GM21723 (cell line): ENCODE measurements at regions not wholly inside any gene's neighbourhood (a gene's known extent, or its start where the extent isn't known, plus 50 kb on each side); places are given as distances from the start of the nearest gene placed in this dataset.
"Not testable (repeated sequence)": the region's sequence is repeated elsewhere in the genome, so short reads cannot be mapped to it uniquely, and the experiment has no call there.

Experiments used
- ATAC-seq: cut with Tn5 transposase; IDR thresholded peaks from one replicate; pipeline ENCODE4 v1.9.1; 2021; ENCODE audit warnings: mild to moderate bottlenecking, moderate library complexity; ENCODE audit not compliant: unreplicated experiment

DNA sequence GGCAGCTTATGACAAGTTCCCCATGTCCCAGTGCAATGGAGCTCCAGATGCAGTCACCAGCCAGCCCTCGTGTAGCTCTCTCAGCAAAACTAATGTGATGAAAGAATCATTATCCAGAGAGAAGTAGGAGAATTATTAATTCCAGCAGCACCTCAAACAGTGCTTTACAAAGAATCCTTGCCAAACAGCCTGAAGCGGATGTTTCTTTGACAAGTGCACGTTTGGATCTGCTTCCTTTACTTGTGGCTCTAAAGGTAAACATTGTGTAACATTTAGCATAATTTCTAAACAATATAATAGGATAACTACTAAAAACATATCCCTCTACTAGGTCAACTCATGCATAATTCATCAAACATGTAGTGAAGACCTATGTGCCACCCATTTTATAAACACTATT is 197.0 kb downstream of the FAM181B start:
- no peak for ATAC-seq

DNA sequence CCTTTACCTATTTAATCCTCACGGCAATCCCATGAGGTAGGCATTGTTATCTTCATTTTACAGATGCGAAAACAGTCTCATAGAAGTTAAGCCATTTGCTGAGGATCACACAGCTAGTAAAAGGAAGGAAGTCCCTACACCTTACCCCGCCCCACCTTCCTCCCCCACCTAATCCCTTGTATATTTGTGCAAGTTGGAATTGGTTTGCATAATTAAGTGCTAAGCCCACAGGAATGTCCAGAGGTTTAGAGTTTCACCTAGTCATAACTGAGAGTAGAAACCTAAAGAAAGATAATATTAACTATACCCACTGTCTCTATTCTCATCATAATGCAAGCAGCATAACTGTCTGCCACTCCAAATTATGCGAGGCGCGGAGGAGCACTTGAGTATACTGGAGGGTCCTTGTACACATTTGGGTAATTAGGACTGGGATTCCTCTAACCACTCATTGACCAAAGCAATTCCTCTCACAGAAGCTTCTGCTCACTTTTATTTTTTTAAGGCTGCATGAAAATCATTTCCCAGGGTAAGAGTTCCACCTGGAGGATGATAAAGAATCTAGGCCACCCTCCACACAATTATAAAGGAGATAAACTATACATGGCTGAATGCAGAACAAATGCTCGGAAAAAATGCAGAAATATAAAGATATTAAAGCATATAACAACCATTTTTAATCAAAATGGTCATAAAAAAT is 199.9 kb downstream of the FAM181B start:
- no peak for ATAC-seq

DNA sequence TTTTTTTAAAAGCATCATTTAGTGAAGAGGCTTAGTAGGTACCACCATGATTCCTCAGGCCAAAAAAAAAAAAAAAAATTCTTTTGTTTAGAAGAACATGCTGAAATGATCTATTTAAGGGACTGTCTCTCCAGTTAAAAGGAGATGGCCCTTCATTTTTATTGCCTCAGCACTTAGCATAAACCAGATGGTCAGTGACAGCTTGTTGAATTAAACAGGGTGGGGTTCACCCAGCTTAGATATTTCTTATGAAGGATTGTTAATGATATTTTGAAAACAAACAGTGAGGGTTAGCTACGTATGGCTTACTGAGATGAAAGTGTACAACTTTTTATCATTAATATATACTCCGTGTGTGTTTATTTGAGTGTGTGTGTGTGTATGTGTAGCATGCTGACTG is 203.7 kb downstream of the FAM181B start:
- ATAC-seq, result no peak

DNA sequence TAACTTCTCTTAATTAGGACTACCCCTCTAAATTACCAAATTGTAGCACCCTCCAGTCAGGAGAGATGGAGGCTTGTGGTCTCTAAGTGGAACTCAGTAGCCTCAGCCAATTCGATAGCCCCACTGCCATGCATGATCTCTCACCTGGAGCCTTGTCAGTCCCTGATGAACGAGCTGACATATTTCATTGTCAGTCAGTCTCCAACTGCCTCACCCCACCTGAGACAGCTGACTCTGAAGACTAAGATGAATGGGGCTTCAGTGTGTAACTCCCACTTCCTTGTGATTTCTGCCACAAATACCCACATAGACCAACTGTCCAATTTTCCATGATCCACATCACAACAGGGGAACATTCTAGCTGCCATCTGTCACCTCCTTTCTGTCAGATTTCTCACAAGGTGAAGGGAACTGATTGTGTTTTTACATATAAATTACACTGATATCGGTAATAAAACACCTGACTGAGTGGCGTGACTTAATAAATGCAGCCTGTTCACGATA is 206.5 kb downstream of the FAM181B start:
- no peak for ATAC-seq

DNA sequence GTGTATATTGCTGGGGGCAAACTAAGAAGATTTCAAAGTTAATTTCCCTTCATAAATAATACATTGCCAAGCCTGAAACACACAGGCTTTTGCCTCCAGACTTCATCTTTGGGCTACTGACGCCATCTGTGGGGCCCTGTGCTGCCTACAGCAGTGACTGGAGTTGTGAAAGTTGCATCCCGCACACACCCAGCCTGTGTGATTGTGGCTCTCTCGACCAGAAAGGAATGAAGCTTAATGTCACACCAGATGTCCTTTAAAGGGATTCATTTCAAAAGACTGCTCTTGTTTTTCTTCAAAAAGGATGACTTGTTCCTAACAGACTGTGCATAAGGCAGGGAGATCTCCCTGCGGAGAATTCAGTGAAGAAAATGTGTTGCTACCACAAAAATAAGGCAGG is 210.5 kb downstream of the FAM181B start:
- ATAC-seq, result no peak

DNA sequence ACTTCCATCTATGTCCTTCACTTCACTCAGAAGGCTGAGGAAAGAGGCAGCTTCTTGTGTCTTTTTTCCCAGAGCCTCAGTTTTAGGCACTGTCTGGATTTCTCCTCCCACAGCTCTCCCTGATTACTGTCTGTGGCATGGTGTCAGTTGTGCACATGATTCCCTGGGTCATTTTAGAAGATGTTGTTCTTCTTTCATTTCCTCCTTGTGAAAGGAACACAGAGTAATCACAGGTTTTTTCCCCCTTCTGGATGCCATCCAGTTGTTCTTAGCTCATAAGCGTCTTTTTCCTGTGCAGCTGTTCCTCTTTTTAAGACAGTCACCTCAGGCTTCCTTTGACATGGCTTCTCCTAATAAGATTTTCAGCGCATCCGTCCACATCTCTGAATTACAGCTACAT is 212.2 kb downstream of the FAM181B start:
- no peak for ATAC-seq

DNA sequence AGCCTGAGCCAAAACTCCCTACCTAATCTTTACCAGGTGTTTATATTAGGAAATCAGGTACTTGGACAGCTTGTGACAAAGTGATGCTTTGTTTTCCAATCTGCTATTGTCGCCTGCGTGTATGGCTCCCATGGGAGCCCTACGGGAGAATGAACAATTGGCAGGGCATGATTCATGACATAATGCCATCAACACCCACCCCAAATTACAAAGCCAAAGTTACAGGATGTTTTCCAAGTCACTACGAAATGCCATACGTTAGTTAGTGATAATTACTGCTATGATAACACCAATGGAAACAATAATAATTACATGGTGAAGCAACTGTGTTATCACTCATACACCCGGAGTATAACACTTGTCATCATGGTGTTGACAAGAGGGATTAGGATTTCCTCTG is 226.4 kb downstream of the FAM181B start:
- ATAC-seq, result no peak

DNA sequence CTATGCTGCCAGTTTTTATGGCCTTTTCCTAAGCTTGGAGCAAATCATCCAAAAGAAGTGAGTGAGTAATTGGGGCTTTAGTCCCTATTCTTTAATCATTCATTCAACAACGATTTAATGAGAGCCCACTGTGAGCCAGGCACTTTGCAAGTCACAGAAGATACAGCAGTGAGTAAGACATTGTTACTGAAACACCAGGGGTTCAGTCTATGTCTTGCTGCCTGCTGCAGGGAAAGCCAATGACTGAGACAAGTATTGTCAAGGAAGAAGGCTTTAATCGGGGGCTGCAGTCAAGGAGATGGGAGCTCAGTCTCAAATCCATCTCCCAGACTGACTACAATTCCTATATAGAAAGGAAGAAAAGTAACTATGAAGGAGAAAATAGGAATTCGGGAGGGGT is 228.3 kb downstream of the FAM181B start:
- no peak for ATAC-seq

DNA sequence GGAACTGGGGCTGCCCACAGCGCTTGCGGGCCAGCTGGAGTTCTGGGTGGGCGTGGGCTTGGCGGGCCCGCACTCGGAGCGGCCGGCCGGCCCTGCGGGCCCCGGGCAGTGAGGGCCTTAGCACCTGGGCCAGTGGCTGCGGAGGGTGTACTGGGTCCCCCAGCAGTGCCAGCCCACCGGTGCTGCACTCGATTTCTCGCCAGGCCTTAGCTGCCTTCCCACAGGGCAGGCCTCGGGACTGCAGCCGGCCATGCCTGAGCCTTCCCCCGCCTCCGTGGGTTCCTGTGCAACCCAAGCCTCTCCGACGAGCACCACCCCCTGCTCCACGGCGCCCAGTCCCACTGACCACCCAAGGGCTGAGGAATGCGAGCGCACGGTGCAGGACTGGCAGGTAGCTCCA is 232.5 kb downstream of the FAM181B start:
- ATAC-seq, result not testable (repeated sequence)

DNA sequence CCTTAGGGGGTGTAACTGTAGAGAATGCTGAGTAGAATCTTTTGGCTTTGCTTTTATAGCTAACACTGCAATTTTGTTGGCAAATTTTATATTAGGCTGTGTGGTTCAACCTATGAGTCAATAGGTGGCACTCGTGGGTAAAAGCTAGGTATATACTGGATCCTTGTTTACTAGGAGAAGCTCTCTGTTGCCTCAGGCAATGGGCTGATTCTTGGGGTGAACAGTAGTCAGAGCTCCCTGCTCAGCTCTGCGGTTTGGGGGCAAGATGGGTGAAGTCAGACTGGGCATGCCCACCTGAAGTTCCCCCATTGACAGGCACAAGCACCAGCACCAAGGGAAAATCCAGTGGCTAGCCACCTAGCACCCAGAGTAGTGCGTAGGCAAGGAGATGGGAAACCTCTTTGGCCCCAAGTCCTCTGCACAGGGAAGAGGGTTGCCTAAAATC is 238.7 kb downstream of the FAM181B start:
- ATAC-seq, result peak; percentile 73

DNA sequence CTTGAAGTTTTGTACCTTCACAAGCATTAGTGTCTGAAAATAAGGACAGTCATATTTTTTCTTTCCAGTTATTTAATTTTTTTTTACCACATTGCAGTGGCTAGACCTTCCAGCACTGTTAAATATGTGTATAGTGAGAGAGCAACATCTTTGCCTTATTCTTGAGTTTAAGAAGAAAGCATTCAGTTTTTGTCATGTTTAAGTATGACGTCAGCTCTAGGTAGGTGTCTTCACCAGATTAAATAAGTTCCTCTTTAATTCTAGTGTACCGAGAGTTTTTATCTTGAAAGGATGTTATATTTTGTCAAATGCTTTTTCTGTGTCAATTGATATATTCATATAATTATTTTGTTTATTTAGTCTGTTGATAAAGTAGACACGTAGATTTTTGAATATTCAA is 258.8 kb downstream of the FAM181B start:
- ATAC-seq, result no peak

DNA sequence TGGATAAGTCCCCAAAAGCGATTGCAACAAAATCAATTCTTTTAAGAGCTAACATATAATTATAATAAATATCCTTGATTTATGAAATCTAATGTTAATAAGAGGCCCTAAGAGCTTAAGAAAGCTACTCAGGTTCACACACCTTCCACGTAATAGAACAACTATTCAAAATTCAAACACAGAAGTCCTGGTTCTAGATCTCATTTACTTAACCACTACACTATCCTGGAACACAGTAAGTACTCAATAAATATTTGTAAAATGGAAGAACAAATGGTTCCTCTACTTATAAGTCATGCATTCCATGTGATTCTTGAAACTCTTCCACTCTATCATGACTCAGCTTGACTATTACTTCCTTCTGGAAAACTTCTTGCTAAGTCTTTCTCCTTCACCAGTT is 268.2 kb downstream of the FAM181B start:
- ATAC-seq, result no peak

DNA sequence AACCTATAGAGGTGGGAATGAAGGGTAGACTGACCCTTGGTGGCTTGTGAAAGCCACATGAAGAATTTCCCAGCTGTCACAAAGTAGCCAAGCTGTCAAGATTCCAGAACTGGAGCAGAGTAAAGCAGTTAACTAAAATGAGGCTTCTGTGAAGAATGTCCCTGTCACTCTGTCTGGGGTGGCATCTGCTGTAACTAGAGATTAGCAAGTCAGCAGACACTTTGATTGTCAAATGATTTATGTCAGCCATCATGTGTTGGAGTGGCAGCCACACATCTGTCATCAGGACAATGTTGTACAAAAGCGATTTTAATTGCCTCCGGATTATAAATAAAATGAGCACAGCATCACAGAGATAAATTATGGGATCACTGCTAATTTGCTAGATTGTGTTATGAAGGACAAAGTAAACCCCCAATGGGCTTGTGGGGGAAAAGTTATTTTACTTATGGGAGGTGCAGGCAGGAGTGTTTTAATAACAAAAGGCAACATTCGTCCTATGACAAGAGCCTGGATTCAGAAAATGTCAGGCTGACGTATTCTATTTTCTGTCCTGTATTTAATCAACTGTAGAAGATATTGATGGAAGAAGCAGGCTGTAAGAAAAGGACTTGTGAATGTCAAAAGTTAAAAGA is 270.9 kb downstream of the FAM181B start:
- no peak for ATAC-seq

DNA sequence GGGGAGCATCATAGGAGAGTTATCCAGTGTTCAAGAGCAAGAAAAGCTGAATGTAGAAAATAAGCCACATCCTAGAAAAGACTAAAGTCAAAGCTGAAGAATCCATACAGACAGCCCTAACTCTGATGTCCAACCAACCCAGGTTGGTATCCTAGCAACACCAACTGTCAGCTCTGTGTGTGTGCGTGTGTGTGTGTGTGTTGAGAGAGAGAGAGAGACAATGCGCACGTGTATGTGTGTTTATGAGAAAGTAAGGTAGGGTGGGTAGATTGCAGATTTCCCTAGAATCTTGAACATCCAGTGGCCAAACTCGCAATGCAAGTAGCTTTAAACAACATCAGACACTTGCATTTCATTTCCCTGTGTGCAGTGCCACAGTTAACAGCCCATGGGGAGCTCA is 274.9 kb downstream of the FAM181B start:
- ATAC-seq, result no peak

DNA sequence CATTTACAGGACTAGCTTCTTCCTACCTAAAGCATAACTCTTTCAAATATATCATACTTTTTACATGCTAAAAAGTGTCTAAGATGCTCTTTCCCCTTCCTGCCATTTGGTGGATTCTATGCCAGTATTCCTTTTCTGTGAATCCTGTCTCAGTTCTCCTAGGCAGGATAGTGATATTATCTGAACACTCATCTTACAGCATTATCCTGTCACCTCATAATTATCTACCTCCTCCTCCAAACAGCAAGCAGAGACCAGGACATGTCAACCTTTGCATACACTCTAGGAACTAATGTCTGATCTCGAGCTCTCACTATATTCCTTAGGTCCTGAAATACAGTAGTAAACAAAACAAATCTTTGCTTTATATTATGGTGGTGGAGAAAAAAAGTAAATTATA is 275.5 kb downstream of the FAM181B start:
- ATAC-seq, result no peak

DNA sequence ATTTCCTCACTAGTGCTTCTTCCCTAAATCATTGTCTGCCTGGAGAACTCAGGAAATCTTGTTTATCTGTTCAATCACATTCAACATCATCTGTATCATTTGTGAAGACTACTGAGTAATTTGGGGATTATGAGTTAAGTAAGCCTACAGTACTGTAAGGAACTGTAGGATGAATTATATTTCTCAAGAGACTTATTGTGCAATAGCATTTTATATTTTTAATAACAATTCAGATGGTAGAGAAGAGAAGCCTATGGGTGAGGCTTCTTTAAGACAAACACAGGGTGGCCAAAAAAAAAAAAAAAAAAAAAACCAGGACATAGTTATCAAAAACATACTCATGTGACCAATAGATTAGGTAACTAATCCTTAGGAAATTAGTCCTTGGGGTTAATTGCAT is 282.7 kb downstream of the FAM181B start:
- ATAC-seq, result no peak

DNA sequence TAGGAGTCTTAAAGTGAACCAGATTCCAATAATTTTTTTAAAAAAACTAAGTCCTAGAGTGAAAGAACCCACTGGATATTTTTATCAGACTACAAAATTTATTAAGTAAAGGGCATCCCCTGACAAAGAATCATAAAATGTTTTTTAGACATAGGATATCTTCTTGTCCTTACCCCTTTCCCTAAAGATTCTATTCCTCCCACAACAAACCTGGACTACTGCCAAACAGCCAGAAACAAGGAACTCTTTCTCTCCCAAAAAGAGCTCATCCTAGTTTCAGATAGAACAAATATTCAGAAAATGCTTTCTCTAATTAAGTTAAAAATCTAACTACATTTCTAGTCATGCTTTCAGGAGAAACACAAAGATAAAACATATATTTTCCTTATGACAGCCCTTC is 327.1 kb downstream of the FAM181B start:
- ATAC-seq, result no peak

DNA sequence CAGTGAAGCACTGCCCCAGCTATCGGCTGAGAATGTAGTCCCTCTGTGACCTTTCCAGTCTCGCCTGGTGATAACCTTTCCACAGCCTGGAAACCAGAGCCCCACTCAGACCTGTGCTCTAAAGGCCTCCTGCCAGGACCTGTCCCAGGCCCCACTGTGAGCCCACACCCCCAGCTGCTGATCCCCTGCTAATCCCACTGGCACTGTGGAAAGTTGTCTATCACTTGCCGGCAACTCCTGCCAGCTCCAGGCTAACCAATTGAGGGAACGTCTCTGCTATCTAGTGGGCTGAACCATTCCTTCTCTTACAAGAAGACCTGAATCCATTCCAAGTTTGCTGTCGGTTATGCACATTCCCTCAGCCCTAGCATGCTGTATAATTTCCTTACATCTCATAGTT is 328.2 kb downstream of the FAM181B start:
- ATAC-seq, result no peak

DNA sequence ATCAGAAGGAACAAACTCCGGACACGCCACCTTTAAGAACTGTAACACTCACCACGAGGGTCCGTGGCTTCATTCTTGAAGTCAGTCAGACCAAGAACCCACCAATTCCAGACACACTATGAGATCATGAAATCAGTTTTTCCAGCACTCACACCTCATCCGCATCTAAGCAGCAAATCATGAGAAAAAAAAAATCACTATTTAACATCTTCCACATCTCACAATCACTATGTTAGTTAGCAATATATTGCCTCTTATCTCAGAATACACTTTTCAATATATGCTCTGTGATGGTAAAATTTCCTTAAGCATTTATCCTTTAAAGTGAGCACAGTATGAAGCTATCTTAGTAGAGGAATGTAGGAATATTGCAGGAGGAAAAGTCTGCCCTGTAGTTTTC is 328.7 kb downstream of the FAM181B start:
- ATAC-seq, result no peak

DNA sequence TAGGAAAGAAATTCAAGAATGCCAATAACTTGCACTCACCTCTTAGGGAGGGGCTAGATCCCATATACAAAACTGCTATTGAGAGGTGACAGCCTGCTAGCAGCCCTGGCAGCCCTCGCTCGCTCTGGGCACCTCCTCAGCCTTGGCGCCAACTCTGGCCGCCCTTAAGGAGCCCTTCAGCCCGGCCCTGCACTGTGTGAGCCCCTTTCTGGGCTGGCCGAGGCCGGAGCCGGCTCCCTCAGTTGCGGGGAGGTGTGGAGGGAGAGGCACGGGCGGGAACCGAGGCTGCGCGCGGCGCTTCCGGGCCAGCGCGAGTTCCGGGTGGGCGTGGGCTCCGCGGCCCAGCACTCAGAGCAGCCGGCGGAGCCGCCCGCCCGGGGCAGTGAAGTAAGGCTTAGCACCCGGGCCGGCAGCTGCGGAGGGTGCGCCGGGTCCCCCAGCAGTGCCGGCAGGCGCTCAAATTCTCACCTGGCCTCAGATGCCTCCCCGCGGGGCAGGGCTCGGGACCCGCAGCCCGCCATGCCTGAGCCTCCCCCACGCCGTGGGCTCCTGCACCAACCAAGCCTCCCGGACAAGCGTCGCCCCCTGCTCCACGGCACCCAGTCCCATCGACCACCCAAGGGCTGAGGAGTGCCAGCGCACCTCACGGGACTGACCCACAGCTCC is 329.9 kb downstream of the FAM181B start:
- ATAC-seq, result no peak

DNA sequence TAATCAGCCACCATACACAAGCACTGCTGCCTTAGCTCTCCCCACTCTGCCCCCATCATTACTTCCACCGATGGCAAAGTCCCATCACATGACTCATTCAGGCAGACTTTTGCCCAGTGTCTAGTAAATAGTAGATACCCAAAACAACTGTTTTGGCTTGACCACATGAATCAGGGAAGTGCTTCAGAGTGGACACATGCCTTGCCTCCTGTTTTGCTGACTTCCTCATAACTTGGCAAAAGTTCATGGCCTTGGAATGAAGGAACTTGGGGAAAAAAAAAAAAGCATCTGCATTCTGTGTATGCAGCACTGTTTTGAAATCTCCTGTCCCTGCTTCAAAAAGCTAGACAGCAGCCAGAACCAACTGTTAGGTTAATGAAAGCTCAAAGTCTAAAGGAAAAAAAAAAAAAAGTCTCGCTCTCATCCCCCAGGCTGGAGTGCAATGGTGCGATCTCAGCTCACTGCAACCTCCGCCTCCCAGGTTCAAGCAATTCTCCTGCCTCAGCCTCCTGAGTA is 335.3 kb downstream of the FAM181B start:
- ATAC-seq, result no peak

DNA sequence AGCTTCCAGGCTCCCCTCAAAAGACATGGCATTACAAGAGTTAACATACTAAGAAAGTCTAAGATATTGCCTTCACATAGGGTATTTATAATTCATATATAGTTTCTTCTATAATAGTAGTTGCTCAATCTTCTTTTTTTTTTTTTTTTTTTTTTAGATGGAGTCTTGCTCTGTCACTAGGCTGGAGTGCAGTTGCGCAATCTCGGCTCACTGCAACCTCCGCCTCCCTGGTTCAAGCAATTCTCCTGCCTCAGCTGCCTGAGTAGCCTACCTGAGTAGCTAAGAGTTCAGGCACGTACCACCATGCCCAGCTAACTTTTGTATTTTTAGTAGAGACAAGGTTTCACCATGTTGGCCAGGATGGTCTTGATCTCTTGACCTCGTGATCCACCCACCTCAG is 337.0 kb downstream of the FAM181B start:
- not testable (repeated sequence) for ATAC-seq
